HCT116 (cell line): ENCODE measurements at regions not wholly inside any gene's neighbourhood (a gene's known extent, or its start where the extent isn't known, plus 50 kb on each side); places are given as distances from the start of the nearest gene placed in this dataset.

Experiments used
- ATAC-seq: fragments of 200-7000 bp; cut with Tn5 transposase; 2 replicates; pipeline ENCODE4 v1.9.1; 2020; ENCODE audit warnings: mild to moderate bottlenecking, moderate library complexity
- BruUV-seq: library from RNA; stranded (reverse); fragments of 400-500 nt; replicated peaks from 2 replicates; lab custom pipeline; 2021; lab: Mats Ljungman, UMichigan
- CTCF ChIA-PET: fragments of 300-600 bp; sonication (Branson Sonifier 250); formaldehyde crosslinking; loops from one replicate; lab custom pipeline; 2021; ENCODE audit warnings: antibody characterized with exemption; lab: Charles Lee
- POLR2A ChIA-PET: fragments of 300-600, 350-600 bp; sonication (Branson Sonifier 250); formaldehyde crosslinking; loops from one replicate; lab custom pipeline; 2021; ENCODE audit warnings: antibody characterized with exemption; lab: Charles Lee
- RAD21 ChIA-PET, 2 experiments: fragments of 300-600 bp; sonication (Branson Sonifier 250); formaldehyde crosslinking; loops; one replicate each; lab custom pipeline; 2023; ENCODE audit warnings: low total read pairs in 2 of 2; ENCODE audit not compliant: uncharacterized antibody in 2 of 2, unreplicated experiment in 2 of 2, low non-redundant PET in 1 of 2; lab: Charles Lee
- DNase-seq: peaks from one replicate; pipeline ENCODE4 v3.0.0-alpha.2; 2010; ENCODE audit warnings: low read depth, low spot score
- H2AFZ ChIP-seq: fragments of 200-600 bp; shearing (Covaris generic), sonication (generic); 2 replicates; pipeline ENCODE4 v1.6.1; 2017; ENCODE audit warnings: low read depth, mixed run types, mixed read lengths, antibody characterized with exemption, low read length; ENCODE audit not compliant: poor library complexity, severe bottlenecking
- H3K27ac ChIP-seq: 2 replicates; pipeline ENCODE4 v1.5.1; 2012; ENCODE audit warnings: low read depth, low read length
- H3K27me3 ChIP-seq: fragments of 200-600 bp; sonication (generic); 2 replicates; pipeline ENCODE4 v1.6.1; 2016; ENCODE audit warnings: mixed run types, low read length, mixed read lengths; ENCODE audit not compliant: insufficient read depth
- H3K36me3 ChIP-seq, 2 experiments: fragments of 200-500 bp in 1 of 2; fragments of 200-600 bp in 1 of 2; sonication (Bioruptor generic) in 1 of 2; sonication (generic) in 1 of 2; 2 replicates each; pipeline versions ENCODE4 v1.5.1 to v1.6.1; 2014 to 2016; ENCODE audit warnings: low read length in 2 of 2, inconsistent platforms in 1 of 2, mixed read lengths in 1 of 2, mixed run types in 1 of 2; ENCODE audit not compliant: insufficient read depth in 2 of 2, control insufficient read depth in 1 of 2
- H3K4me1 ChIP-seq, 2 experiments: fragments of 200-600 bp in 1 of 2; sonication (generic) in 1 of 2; 2 replicates each; pipeline versions ENCODE4 v1.5.1 to v1.6.1; 2012 to 2017; ENCODE audit warnings: low read length in 2 of 2, inconsistent platforms in 1 of 2, mild to moderate bottlenecking in 1 of 2, mixed read lengths in 1 of 2, mixed run types in 1 of 2, moderate library complexity in 1 of 2; ENCODE audit not compliant: insufficient read depth in 2 of 2, control insufficient read depth in 1 of 2
- H3K4me2 ChIP-seq: fragments of 200-600 bp; sonication (generic); 2 replicates; pipeline ENCODE4 v1.6.1; 2017; ENCODE audit warnings: mixed run types, low read length, mixed read lengths
- H3K4me3 ChIP-seq, 2 experiments: fragments of 200-600 bp in 1 of 2; sonication (generic) in 1 of 2; replicated peaks in 1 of 2; 2 replicates each; pipeline ENCODE4 v1.5.1; 2011 to 2016; ENCODE audit warnings: low read length in 2 of 2, control low read depth in 1 of 2, low read depth in 1 of 2, mild to moderate bottlenecking in 1 of 2, mixed read lengths in 1 of 2, mixed run types in 1 of 2
- H3K79me2 ChIP-seq: fragments of 200-600 bp; sonication (generic); 2 replicates; pipeline ENCODE4 v1.6.1; 2017; ENCODE audit warnings: mild to moderate bottlenecking, mixed run types, low read length, moderate library complexity, mixed read lengths; ENCODE audit not compliant: insufficient read depth
- H3K9ac ChIP-seq: fragments of 200-600 bp; sonication (generic); 2 replicates; pipeline ENCODE4 v1.6.1; 2016; ENCODE audit warnings: low read length, mixed read lengths
- H3K9me2 ChIP-seq: fragments of 200-600 bp; sonication (generic), shearing (Covaris generic); 2 replicates; pipeline ENCODE4 v1.6.1; 2017; ENCODE audit warnings: mixed run types, mild to moderate bottlenecking, moderate library complexity; ENCODE audit not compliant: insufficient read depth
- H3K9me3 ChIP-seq, 2 experiments: fragments of 200-500 bp in 1 of 2; fragments of 200-600 bp in 1 of 2; sonication (Bioruptor generic) in 1 of 2; sonication (generic) in 1 of 2; 2 replicates each; pipeline ENCODE4 v1.6.1; 2014 to 2017; ENCODE audit warnings: low read length in 2 of 2, mixed read lengths in 2 of 2, inconsistent platforms in 1 of 2, low read depth in 1 of 2, mild to moderate bottlenecking in 1 of 2, mixed run types in 1 of 2, moderate library complexity in 1 of 2; ENCODE audit not compliant: control insufficient read depth in 1 of 2, insufficient read depth in 1 of 2
- H4K20me1 ChIP-seq: fragments of 200-600 bp; sonication (generic), shearing (Covaris generic); 2 replicates; pipeline ENCODE4 v1.6.1; 2017; ENCODE audit warnings: mixed run types, mild to moderate bottlenecking, moderate library complexity; ENCODE audit not compliant: insufficient read depth
- CBX3 ChIP-seq: IDR thresholded peaks from 2 replicates; pipeline ENCODE4 v1.6.1; 2012; ENCODE audit warnings: low read depth
- CEBPB ChIP-seq: IDR thresholded peaks from 2 replicates; pipeline ENCODE4 v1.6.1; 2012; ENCODE audit warnings: low read depth
- EGR1 ChIP-seq: IDR thresholded peaks from 2 replicates; pipeline ENCODE4 v1.6.1; 2012; ENCODE audit warnings: low read depth
- FOSL1 ChIP-seq: IDR thresholded peaks from 2 replicates; pipeline ENCODE4 v1.6.1; 2012; ENCODE audit warnings: low read depth
- JUND ChIP-seq: IDR thresholded peaks from 2 replicates; pipeline ENCODE4 v1.6.1; 2012
- POLR2A ChIP-seq: IDR thresholded peaks from 2 replicates; pipeline ENCODE4 v1.7.0; 2011; ENCODE audit warnings: borderline replicate concordance; ENCODE audit not compliant: insufficient read depth, insufficient read length; ENCODE audit errors: extremely low read depth
- RAD21 ChIP-seq: IDR thresholded peaks from 2 replicates; pipeline ENCODE4 v1.6.1; 2012; ENCODE audit warnings: low read depth, mild to moderate bottlenecking
- SP1 ChIP-seq: IDR thresholded peaks from 2 replicates; pipeline ENCODE4 v1.6.1; 2012; ENCODE audit warnings: low read depth
- SRF ChIP-seq: IDR thresholded peaks from 2 replicates; pipeline ENCODE4 v1.6.1; 2012; ENCODE audit warnings: low read depth
- TCF7L2 ChIP-seq: IDR thresholded peaks from 2 replicates; pipeline ENCODE4 v1.7.0; 2011; ENCODE audit warnings: borderline replicate concordance, inconsistent platforms; ENCODE audit not compliant: insufficient read depth, insufficient read length; ENCODE audit errors: extremely low read depth
- ZNF274 ChIP-seq: fragments of 200-500 bp; sonication (Bioruptor generic); IDR thresholded peaks from 2 replicates; pipeline ENCODE4 v1.6.1; 2014; ENCODE audit warnings: mild to moderate bottlenecking, low read depth, low read length, inconsistent platforms
- intact Hi-C: fragments of 100-400 bp; cut with micrococcal nuclease; formaldehyde crosslinking; loops from 2 replicates; pipeline ENCODE4 v1.10.0; 2022

DNA sequence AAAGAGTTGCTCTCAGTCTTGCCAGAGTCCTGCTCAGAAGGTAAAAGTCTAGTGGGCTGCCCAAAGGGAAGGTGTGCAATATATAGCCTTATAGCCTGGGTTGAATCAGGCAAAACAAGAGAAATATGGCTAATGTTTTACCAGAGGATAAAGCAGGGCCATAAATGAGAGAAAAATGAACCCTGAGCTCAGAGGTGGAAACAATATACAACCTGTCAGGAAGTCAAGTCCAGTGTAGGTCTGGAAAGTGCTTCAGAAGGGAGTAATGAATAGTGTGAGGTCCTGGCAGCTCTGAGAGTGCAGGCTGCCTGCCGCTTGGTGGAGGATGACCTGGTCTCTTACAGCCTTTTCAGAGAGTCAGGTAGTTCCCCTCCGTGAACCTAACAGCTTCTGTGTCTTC, 177.8 kb upstream of the TNC start:
- intact Hi-C loops, result no loop called here
- Histone ChIP-seq H3K9me3 (no peaks in the 10 kb centered on the region), H3K36me3 (no peaks in the 10 kb centered on the region), H3K79me2 (no peaks in the 10 kb centered on the region), H3K27me3 (no peaks in the 10 kb centered on the region), H3K9ac (no peak overlapping the region), H3K4me1 (peaks cover 0 to 6% of the 10 kb centered on the region in 2 experiments; a peak in 1 of 4 replicates), H3K4me2 (no peak overlapping the region), H4K20me1 (no peaks in the 10 kb centered on the region), H2AFZ (no peak overlapping the region), H3K9me2 (no peaks in the 10 kb centered on the region), H3K4me3 (no peak overlapping the region), H3K27ac (no peak overlapping the region)
- POLR2A ChIA-PET, result no interaction called here
- RAD21 ChIA-PET, result no interaction called here
- DNase-seq (no peak), ATAC-seq (no peak)
- CTCF ChIA-PET, result no interaction called here
- no TSS peak for BruUV-seq
- no peak for TF ChIP-seq TCF7L2
- TF ChIP-seq CBX3, result no peak
- no peak for TF ChIP-seq SRF
- no peak for TF ChIP-seq ZNF274
- no peak for TF ChIP-seq JUND

DNA sequence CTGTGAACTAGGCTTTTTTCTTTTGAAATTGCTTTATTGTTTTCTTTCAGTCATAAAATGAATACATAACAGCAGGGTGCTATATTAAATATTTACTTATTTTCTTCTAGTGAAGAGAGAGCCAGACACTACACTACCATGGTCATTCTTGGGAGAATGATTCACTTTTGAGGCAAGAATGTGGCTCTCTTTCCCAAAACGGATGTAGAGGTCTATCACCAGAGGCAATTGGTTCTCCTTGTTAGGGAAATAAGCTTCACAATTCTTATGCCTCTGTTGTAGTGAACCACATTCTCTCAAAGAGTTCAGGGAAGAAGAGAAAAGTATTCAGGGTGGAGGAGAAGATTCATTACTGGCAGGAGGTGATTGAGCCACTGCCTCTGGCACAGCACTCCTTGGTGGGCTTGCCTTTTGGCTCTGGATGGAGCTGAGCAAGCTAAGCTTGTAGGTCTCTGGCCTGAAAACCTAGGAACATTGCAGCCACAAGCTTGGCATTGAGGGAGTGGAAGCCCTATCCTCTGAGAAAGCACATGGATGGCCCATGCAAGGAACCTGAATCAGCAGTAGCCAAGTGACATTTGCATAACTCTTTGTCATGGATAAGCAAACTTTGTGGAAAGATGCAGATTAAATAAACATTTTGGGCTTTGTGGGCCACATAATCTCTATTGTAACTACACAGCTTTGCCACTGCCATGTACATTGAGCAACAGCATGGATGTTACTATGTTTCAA, 179.0 kb upstream of the TNC start:
- ATAC-seq, result no peak

More for the DNA sequence above, 179.0 kb upstream of the TNC start:
- ChIA-PET POLR2A (no interaction called here), RAD21 (no interaction called here), CTCF (no interaction called here)
- H4K20me1 ChIP-seq, result no peaks in the 10 kb centered on the region
- H3K9ac ChIP-seq, result no peak overlapping the region
- no peak overlapping the region for H3K4me3 ChIP-seq
- no peaks in the 10 kb centered on the region; a peak in 1 of 4 replicates for H3K4me1 ChIP-seq
- H3K27me3 ChIP-seq, result no peaks in the 10 kb centered on the region
- intact Hi-C loops, result no loop called here
- no peaks in the 10 kb centered on the region for H3K79me2 ChIP-seq
- H3K27ac ChIP-seq, result no peak overlapping the region
- H3K9me2 ChIP-seq, result no peaks in the 10 kb centered on the region
- BruUV-seq, result no TSS peak
- TF ChIP-seq RAD21, result no peak
- TF ChIP-seq POLR2A, result no peak
- no peak for TF ChIP-seq CBX3
- no peak for TF ChIP-seq SP1
- TF ChIP-seq FOSL1, result no peak
- no peak for TF ChIP-seq EGR1
- no peak for TF ChIP-seq CEBPB
- no peaks in the 10 kb centered on the region for H3K9me3 ChIP-seq
- DNase-seq, result no peak
- no peak overlapping the region for H3K4me2 ChIP-seq
- H3K36me3 ChIP-seq, result no peaks in the 10 kb centered on the region
- no peak overlapping the region for H2AFZ ChIP-seq
